ENCODE measurements at regions not wholly inside any gene's neighbourhood (a gene's known extent, or its start where the extent isn't known, plus 50 kb on each side); places are given as distances from the start of the nearest gene placed in this dataset.

- no peak for DNase-seq (ENCODE audit: low read depth)
Observed at GRCh38 chr4:101596781-101597552, 193.6 kb upstream of the BANK1 start.

GRCh38 chr4:101594588-101594987 is 195.9 kb upstream of the BANK1 start:
- no peak for DNase-seq (ENCODE audit: low read depth)

GRCh38 chr4:101593666-101594065 is 196.9 kb upstream of the BANK1 start:
- no peak for DNase-seq (ENCODE audit: low read depth)

- no peak for DNase-seq (ENCODE audit: low read depth)
Observed at GRCh38 chr4:101584306-101584705, 206.2 kb upstream of the BANK1 start.

GRCh38 chr4:101563126-101563525 is 215.8 kb upstream of the PPP3CA start:
- DNase-seq (ENCODE audit: low read depth), result no peak

- no peak for DNase-seq (ENCODE audit: low read depth)
Observed at GRCh38 chr4:101556842-101557241, 209.5 kb upstream of the PPP3CA start.

- no peak for DNase-seq (ENCODE audit: low read depth)
Observed at GRCh38 chr4:101555341-101555880, 208.1 kb upstream of the PPP3CA start.

- no peak for DNase-seq (ENCODE audit: low read depth)
Observed at GRCh38 chr4:101540336-101540735, 193.0 kb upstream of the PPP3CA start.

GRCh38 chr4:101528526-101528925 is 181.2 kb upstream of the PPP3CA start:
- DNase-seq (ENCODE audit: low read depth), result no peak

GRCh38 chr4:101527188-101527587 is 179.9 kb upstream of the PPP3CA start:
- peak; percentile 12 for DNase-seq (ENCODE audit: low read depth)

- no peak for DNase-seq (ENCODE audit: low read depth)
Observed at GRCh38 chr4:101515566-101515965, 168.2 kb upstream of the PPP3CA start.

GRCh38 chr4:101515099-101515498 is 167.8 kb upstream of the PPP3CA start:
- no peak for DNase-seq (ENCODE audit: low read depth)

GRCh38 chr4:101512416-101512815 is 165.1 kb upstream of the PPP3CA start:
- no peak for DNase-seq (ENCODE audit: low read depth)

GRCh38 chr4:101501421-101501820 is 154.1 kb upstream of the PPP3CA start:
- DNase-seq (ENCODE audit: low read depth), result no peak

GRCh38 chr4:101500742-101501141 is 153.4 kb upstream of the PPP3CA start:
- no peak for DNase-seq (ENCODE audit: low read depth)

GRCh38 chr4:101475246-101475645 is 127.9 kb upstream of the PPP3CA start:
- DNase-seq (ENCODE audit: low read depth), result no peak

- DNase-seq (ENCODE audit: low read depth), result peak; percentile 15
Observed at GRCh38 chr4:101471201-101471600, 123.9 kb upstream of the PPP3CA start.

GRCh38 chr4:101464596-101464995 is 117.3 kb upstream of the PPP3CA start:
- no peak for DNase-seq (ENCODE audit: low read depth)

GRCh38 chr4:101458914-101459313 is 111.6 kb upstream of the PPP3CA start:
- DNase-seq (ENCODE audit: low read depth), result no peak

GRCh38 chr4:101458473-101458872 is 111.1 kb upstream of the PPP3CA start:
- DNase-seq (ENCODE audit: low read depth), result no peak

- DNase-seq (ENCODE audit: low read depth), result no peak
Observed at GRCh38 chr4:101451086-101451485, 103.8 kb upstream of the PPP3CA start.

- DNase-seq (ENCODE audit: low read depth), result peak; percentile 12
Observed at GRCh38 chr4:101441446-101441845, 94.1 kb upstream of the PPP3CA start.

GRCh38 chr4:101439926-101440325 is 92.6 kb upstream of the PPP3CA start:
- peak; percentile 20 for DNase-seq (ENCODE audit: low read depth)

Measured in myocyte (in vitro differentiated cells).